HL-60 (cell line): ENCODE measurements at regions not wholly inside any gene's neighbourhood (a gene's known extent, or its start where the extent isn't known, plus 50 kb on each side); places are given as distances from the start of the nearest gene placed in this dataset.

Experiments used
- CTCF ChIP-seq: IDR thresholded peaks from one replicate; pipeline ENCODE4 v1.5.1; 2011; ENCODE audit warnings: low read length, control low read depth, inconsistent platforms; ENCODE audit not compliant: insufficient read depth
- GABPA ChIP-seq: IDR thresholded peaks from 2 replicates; pipeline ENCODE4 v1.6.1; 2012; ENCODE audit warnings: low read depth
- POLR2AphosphoS5 ChIP-seq: IDR thresholded peaks from 2 replicates; pipeline ENCODE4 v1.6.1; 2012; ENCODE audit warnings: low read depth
- SPI1 ChIP-seq: IDR thresholded peaks from 2 replicates; pipeline ENCODE4 v1.6.1; 2012; ENCODE audit warnings: low read depth, mild to moderate bottlenecking, borderline replicate concordance

- no peak for TF ChIP-seq POLR2AphosphoS5
- TF ChIP-seq GABPA: no peak
- no peak for TF ChIP-seq CTCF
- no peak for TF ChIP-seq SPI1
These were observed 177.8 kb upstream of the SLC38A2 start for GRCh38 chr12:46550266-46550879.
